Occipital lobe (tissue), 1 donor: ENCODE measurements at regions not wholly inside any gene's neighbourhood (a gene's known extent, or its start where the extent isn't known, plus 50 kb on each side); places are given as distances from the start of the nearest gene placed in this dataset.
"Not testable (repeated sequence)": the region's sequence is repeated elsewhere in the genome, so short reads cannot be mapped to it uniquely, and the experiment has no call there.

ENCODE experiments used
- DNase-seq: peaks from one replicate; lab custom pipeline; 2025; lab: John Stamatoyannopoulos, UW

GRCh38 chr7:81232084-81232799, 313.4 kb upstream of the SEMA3C start:
- DNase-seq, result no peak

DNA sequence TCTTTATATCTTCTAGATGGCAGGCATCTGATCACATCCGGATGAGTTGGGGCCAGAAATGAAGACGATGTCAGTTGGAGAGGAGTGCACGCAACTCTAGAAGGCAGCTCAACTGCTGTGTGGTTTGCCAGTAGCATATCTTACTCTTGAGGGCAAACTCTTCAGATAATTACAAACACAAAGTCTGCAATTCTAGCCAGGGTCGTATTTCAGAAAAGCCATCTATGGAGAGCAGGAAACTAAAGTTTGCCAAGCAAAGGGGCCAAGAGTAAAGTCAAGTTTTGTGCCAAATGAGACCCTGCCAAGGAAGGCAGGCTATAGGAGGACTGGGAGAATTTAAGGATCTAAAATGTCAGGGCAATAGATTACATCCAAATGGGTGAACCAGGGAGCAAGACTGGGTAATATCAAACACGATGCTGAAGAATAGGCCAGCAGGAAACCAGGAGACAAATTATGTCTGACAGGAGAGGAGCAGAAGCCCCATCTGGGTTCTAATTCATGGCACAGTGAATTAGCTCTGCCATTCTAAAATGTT, 312.5 kb upstream of the SEMA3C start:
- DNase-seq, result no peak

GRCh38 chr7:81226234-81226633, 307.4 kb upstream of the SEMA3C start:
- no peak for DNase-seq

- not testable (repeated sequence) for DNase-seq
Observed at GRCh38 chr7:81222692-81223091, 303.8 kb upstream of the SEMA3C start.

DNA sequence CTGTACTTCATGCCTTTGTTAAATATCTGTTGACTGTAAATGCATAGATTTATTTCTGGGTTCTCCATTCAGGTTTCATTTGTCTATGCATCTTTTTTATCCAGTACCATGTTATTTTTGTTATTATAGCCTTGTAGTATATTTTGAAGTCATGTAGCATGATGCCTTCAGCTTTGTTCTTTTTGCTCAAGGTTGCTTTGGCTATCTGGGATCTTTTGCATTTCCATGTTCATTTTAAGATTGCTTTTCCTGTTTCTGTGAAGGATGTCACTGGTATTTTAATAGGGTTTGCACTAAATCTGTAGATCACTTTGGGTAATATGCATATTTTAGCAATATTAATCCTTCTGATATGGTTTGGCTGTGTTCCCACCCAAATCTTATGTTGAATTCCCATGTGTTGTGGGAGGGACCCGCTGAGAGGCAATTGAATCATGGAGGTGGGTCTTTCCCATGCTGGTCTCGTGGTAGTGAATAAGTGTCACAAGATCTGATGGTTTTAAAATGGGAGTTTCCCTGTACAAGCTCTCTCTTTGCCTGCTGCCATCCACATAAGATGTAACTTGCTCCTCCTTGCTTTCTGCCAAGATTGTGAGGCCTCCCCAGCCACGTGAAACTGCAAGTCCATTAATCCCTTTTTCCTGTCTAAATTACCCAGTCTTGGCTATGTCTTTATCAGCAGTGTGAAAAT, 302.8 kb upstream of the SEMA3C start:
- no peak for DNase-seq

DNA sequence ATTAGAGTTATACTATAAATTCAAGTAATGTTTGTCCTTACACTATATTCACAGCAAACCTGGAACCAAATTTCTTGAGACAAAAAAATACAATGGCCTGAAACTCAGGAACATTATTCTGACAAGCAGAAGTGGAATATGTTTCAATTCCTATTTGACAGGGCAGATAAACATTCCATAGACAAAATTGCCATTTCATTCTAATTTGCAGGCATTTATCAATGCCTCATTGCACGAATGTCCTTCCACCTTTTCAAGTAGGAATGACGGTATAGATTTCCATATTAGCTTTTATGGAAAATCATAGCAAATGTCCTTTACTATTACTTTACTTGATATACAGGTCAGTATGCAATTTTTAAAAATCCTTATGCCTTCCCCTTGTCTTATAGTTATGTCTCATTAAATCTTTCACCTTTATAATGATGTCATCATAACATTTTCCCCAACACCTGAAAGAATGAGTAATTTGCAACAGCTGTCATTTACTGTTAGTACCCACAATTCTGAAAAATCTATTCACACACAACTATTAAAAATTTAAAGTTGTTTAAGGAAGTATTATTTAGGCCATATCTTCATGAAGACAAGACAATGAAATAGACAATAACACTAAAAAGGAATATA, 299.7 kb upstream of the SEMA3C start:
- DNase-seq, result no peak

- DNase-seq, result no peak
Observed at GRCh38 chr7:81213394-81213793, 294.5 kb upstream of the SEMA3C start.

DNA sequence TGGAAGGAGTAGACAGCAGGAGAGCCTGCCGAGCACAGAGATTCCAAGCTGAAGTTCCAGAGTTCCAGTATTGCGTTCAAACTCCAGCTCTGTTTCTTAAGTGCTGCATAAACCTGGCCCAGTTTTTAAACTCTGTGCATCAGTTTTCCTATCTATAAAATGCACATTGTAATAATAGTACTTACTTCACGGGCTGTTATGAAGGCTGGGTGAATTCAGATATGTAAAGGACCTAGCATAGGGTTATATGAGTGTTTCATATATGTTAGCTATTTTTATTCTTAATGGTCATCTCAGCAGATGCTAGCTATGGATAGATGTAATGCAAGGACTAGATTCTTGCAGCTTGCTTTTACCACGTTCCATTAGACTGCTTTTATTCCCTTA, 293.1 kb upstream of the SEMA3C start:
- DNase-seq, result no peak

GRCh38 chr7:81211204-81211933, 292.5 kb upstream of the SEMA3C start:
- DNase-seq, result no peak

GRCh38 chr7:81210137-81211064, 291.6 kb upstream of the SEMA3C start:
- no peak for DNase-seq

DNA sequence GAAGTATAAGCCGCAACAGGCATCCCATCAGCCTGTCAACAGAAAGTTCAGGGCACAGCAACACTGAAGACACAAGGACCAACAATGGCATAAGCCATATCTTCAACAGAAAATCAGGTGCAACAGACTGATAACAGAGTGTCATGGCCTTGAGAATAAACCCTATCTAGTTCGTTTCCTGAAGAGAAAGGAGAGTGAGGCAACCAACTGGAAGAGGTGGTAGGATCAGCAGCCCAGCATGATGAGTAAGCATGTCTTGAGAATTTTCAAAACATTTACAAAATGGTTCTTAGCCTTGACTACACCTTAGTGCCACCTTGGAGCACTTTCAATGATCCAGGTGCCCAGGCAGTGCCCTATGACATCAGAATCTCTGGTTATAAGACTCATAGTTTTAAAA, 290.2 kb upstream of the SEMA3C start:
- no peak for DNase-seq

- DNase-seq, result no peak
Observed at GRCh38 chr7:81207801-81208200, 288.9 kb upstream of the SEMA3C start.

DNA sequence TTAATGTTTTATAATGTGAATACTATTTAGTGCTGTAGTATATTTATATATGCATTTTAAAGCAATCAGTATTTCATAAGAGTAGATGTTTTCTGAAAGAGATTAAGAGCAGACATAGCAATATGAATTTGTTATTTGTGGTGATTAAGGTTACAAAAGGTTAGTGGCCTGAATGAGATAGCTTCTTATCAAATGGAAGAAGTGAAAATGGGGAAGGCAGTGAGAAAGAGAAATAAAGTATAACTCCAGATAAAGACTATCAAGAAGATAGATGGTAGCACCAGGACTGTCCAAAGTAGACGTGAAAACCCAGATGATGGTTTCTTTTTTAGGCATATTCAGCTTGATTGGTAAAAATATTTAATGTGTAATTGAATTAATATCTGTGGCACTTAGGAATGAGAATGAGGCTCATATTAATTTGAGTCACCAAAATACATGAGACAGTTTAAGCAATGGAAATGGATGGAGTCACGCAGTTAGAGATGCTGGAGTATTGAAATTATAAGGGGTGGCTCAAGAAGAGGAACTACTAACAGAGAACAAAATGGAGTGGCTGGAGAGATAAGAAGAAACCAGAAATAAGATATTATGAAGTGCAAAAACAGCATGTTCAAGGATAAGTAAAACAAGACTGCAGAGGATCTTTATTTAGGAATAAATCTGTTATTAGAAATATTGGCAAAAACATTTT, 288.0 kb upstream of the SEMA3C start:
- no peak for DNase-seq

DNA sequence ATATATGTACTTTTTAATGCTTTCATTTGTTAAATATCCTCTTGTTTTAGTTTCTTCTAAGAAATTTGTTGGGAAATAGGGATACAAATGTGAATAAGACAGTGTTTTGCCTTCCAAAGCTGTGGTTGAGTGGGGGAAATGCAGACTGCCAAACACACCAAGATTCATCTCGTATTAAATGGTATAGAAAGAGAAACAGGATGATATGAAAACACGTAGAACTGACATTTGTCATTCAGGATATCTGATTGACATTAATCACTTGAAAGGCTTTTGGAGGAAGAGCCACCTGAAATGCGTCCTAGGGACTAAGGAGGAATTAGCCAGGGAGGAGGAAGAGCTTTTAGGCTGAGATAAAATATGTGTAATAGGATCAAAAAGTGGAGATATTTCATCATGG, 287.4 kb upstream of the SEMA3C start:
- no peak for DNase-seq

GRCh38 chr7:81201188-81201587, 282.3 kb upstream of the SEMA3C start:
- DNase-seq, result no peak

- no peak for DNase-seq
Observed at GRCh38 chr7:81198766-81199165, 279.9 kb upstream of the SEMA3C start.

DNA sequence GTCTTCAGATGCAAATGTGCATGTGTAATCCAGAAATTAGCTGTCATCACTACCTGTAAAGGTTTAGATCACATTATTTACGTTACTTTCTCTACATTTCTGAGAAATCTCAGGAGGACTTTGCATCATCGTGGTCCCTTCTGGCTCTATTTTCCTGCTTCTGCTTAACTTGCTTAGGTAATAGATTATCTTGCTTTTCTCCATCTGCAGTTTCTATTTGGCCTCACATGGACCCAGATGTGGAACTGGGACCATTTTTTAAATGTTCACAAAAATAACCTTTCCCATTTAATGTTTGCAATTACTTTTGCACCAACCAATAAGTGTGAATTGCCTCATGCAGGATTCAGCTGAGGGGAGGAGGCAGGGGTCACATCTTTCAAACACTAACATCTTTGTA, 278.4 kb upstream of the SEMA3C start:
- no peak for DNase-seq

DNA sequence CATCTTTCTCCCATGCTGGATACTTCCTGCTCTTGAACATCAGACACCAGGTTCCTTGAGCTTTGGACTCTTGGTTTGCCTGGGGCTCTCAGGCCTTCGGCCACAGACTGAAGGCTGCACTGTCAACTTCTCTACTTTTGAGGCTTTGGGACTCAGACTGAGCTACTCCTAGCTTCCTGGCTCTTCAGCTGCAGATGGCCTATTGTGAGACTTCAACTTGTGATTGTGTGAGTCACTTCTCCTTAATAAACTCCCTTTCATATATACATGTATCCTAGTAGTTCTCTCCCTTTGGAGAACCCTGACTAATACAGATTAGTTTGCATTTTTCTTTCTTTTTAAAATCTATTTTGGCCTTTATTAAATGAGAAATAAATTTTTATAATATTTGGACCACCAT, 276.2 kb upstream of the SEMA3C start:
- no peak for DNase-seq

GRCh38 chr7:81190997-81191768, 272.3 kb upstream of the SEMA3C start:
- no peak for DNase-seq
